Activated CD4-positive, alpha-beta memory T cell treated with anti-CD3 and anti-CD28 coated beads, Interleukin-2, amount 10 ng/mL, durations not matched to agents 7 days and 5 days (primary cell): ENCODE measurements at regions not wholly inside any gene's neighbourhood (a gene's known extent, or its start where the extent isn't known, plus 50 kb on each side); places are given as distances from the start of the nearest gene placed in this dataset.
"Not testable (repeated sequence)": the region's sequence is repeated elsewhere in the genome, so short reads cannot be mapped to it uniquely, and the experiment has no call there.

ENCODE experiments used
- CTCF ChIA-PET: fragments of 350-600 bp; sonication (Branson Sonifier 250); formaldehyde crosslinking; loops from one replicate; lab custom pipeline; 2021; ENCODE audit warnings: antibody characterized with exemption, inconsistent platforms; lab: Charles Lee
- POLR2A ChIA-PET: fragments of 350-600 bp; sonication (Branson Sonifier 250); formaldehyde crosslinking; loops from one replicate; lab custom pipeline; 2021; ENCODE audit warnings: antibody characterized with exemption; lab: Charles Lee
- DNase-seq: peaks from one replicate; pipeline ENCODE4 v3.0.0-alpha.2; 2020
- H3K27ac Mint-ChIP-seq: one replicate; pipeline ENCODE4 v1.8.0; 2021; ENCODE audit warnings: mild to moderate bottlenecking, mixed read lengths
- H3K27me3 Mint-ChIP-seq: one replicate; pipeline ENCODE4 v1.8.0; 2021; ENCODE audit warnings: mixed read lengths
- H3K36me3 Mint-ChIP-seq: one replicate; pipeline ENCODE4 v1.8.0; 2021; ENCODE audit warnings: low read depth, mixed read lengths
- H3K4me1 Mint-ChIP-seq: one replicate; pipeline ENCODE4 v1.8.0; 2021; ENCODE audit warnings: mixed read lengths
- H3K4me3 Mint-ChIP-seq: one replicate; pipeline ENCODE4 v1.8.0; 2021; ENCODE audit warnings: mild to moderate bottlenecking, mixed read lengths
- H3K9me3 Mint-ChIP-seq: one replicate; pipeline ENCODE4 v1.8.0; 2021; ENCODE audit warnings: mixed read lengths

- ChIA-PET POLR2A (no interaction called here), CTCF (no interaction called here)
- Mint-ChIP-seq H3K27me3 (no peaks in the 10 kb centered on the region), H3K4me3 (no peak overlapping the region), H3K9me3 (no peaks in the 10 kb centered on the region), H3K4me1 (no peaks in the 10 kb centered on the region), H3K27ac (no peak overlapping the region), H3K36me3 (no peaks in the 10 kb centered on the region)
- DNase-seq = no peak
These were observed 178.8 kb downstream of the PDCD6IP start for GRCh38 chr3:33977227-33977626.

- no peaks in the 10 kb centered on the region for H3K36me3 Mint-ChIP-seq
- DNase-seq = no peak
- H3K9me3 Mint-ChIP-seq = no peaks in the 10 kb centered on the region
- H3K4me1 Mint-ChIP-seq = no peaks in the 10 kb centered on the region
- no peak overlapping the region for H3K27ac Mint-ChIP-seq
- no peak overlapping the region for H3K4me3 Mint-ChIP-seq
- peaks cover 11% of the 10 kb centered on the region for H3K27me3 Mint-ChIP-seq
- ChIA-PET CTCF (no interaction called here), POLR2A (no interaction called here)
These were observed 181.8 kb downstream of the PDCD6IP start for GRCh38 chr3:33980252-33980651.

GRCh38 chr3:33982269-33982798 lies 183.9 kb downstream of the PDCD6IP start:
- H3K36me3 Mint-ChIP-seq = no peaks in the 10 kb centered on the region
- peaks cover 19% of the 10 kb centered on the region for H3K27me3 Mint-ChIP-seq
- no peak overlapping the region for H3K4me3 Mint-ChIP-seq
- no peak for DNase-seq
- no peak overlapping the region for H3K27ac Mint-ChIP-seq
- no peaks in the 10 kb centered on the region for H3K4me1 Mint-ChIP-seq
- CTCF ChIA-PET = no interaction called here
- POLR2A ChIA-PET = no interaction called here
- H3K9me3 Mint-ChIP-seq = no peaks in the 10 kb centered on the region

GRCh38 chr3:33982949-33983348 lies 184.5 kb downstream of the PDCD6IP start:
- H3K9me3 Mint-ChIP-seq, H3K4me3 Mint-ChIP-seq, H3K27ac Mint-ChIP-seq, DNase-seq, CTCF ChIA-PET, POLR2A ChIA-PET, H3K36me3 Mint-ChIP-seq, H3K4me1 Mint-ChIP-seq: not testable (repeated sequence)
- H3K27me3 Mint-ChIP-seq = peaks cover 19% of the 10 kb centered on the region

- Mint-ChIP-seq H3K9me3 (no peaks in the 10 kb centered on the region), H3K36me3 (no peaks in the 10 kb centered on the region), H3K27me3 (peaks cover 24% of the 10 kb centered on the region), H3K4me3 (no peak overlapping the region), H3K4me1 (no peaks in the 10 kb centered on the region), H3K27ac (no peak overlapping the region)
- CTCF ChIA-PET = no interaction called here
- POLR2A ChIA-PET = no interaction called here
- no peak for DNase-seq
These were observed 190.8 kb downstream of the PDCD6IP start for GRCh38 chr3:33989229-33989628.

GRCh38 chr3:33991673-33992072 lies 193.2 kb downstream of the PDCD6IP start:
- Mint-ChIP-seq H3K36me3 (no peaks in the 10 kb centered on the region), H3K9me3 (peaks cover 10% of the 10 kb centered on the region), H3K27ac (no peak overlapping the region), H3K27me3 (peaks cover 9% of the 10 kb centered on the region), H3K4me1 (no peaks in the 10 kb centered on the region), H3K4me3 (no peak overlapping the region)
- no peak for DNase-seq
- POLR2A ChIA-PET = no interaction called here
- CTCF ChIA-PET = no interaction called here

GRCh38 chr3:33993631-33994030 lies 195.2 kb downstream of the PDCD6IP start:
- no peak overlapping the region for H3K4me3 Mint-ChIP-seq
- no peak for DNase-seq
- H3K27ac Mint-ChIP-seq = no peak overlapping the region
- no peaks in the 10 kb centered on the region for H3K4me1 Mint-ChIP-seq
- ChIA-PET CTCF (no interaction called here), POLR2A (no interaction called here)
- H3K9me3 Mint-ChIP-seq = peaks cover 10% of the 10 kb centered on the region
- H3K27me3 Mint-ChIP-seq = peaks cover 9% of the 10 kb centered on the region
- no peaks in the 10 kb centered on the region for H3K36me3 Mint-ChIP-seq

GRCh38 chr3:33994568-33994967 lies 196.1 kb downstream of the PDCD6IP start:
- H3K9me3 Mint-ChIP-seq = peaks cover 10% of the 10 kb centered on the region
- H3K27me3 Mint-ChIP-seq = peaks cover 9% of the 10 kb centered on the region
- POLR2A ChIA-PET = no interaction called here
- CTCF ChIA-PET = no interaction called here
- H3K4me3 Mint-ChIP-seq = no peak overlapping the region
- H3K36me3 Mint-ChIP-seq = no peaks in the 10 kb centered on the region
- no peak for DNase-seq
- H3K4me1 Mint-ChIP-seq = no peaks in the 10 kb centered on the region
- H3K27ac Mint-ChIP-seq = no peak overlapping the region

GRCh38 chr3:34000301-34000700 lies 201.9 kb downstream of the PDCD6IP start:
- DNase-seq = no peak
- Mint-ChIP-seq H3K9me3 (peaks cover 7% of the 10 kb centered on the region), H3K36me3 (no peaks in the 10 kb centered on the region), H3K4me3 (no peak overlapping the region), H3K4me1 (no peaks in the 10 kb centered on the region), H3K27ac (no peak overlapping the region), H3K27me3 (no peaks in the 10 kb centered on the region)
- CTCF ChIA-PET = no interaction called here
- POLR2A ChIA-PET = no interaction called here

- POLR2A ChIA-PET = no interaction called here
- Mint-ChIP-seq H3K4me3 (no peak overlapping the region), H3K36me3 (no peaks in the 10 kb centered on the region), H3K4me1 (no peaks in the 10 kb centered on the region), H3K9me3 (peaks cover 6% of the 10 kb centered on the region), H3K27me3 (no peaks in the 10 kb centered on the region), H3K27ac (no peak overlapping the region)
- DNase-seq = no peak
- CTCF ChIA-PET = no interaction called here
These were observed 202.6 kb downstream of the PDCD6IP start for GRCh38 chr3:34001022-34001421.

- H3K4me1 Mint-ChIP-seq = no peaks in the 10 kb centered on the region
- H3K9me3 Mint-ChIP-seq = no peaks in the 10 kb centered on the region
These were observed 203.6 kb downstream of the PDCD6IP start for GRCh38 chr3:34001990-34002389.

GRCh38 chr3:34002569-34003100 lies 204.2 kb downstream of the PDCD6IP start:
- H3K4me1 Mint-ChIP-seq = no peaks in the 10 kb centered on the region
- H3K27ac Mint-ChIP-seq = no peak overlapping the region
- no peak overlapping the region for H3K4me3 Mint-ChIP-seq
- no peaks in the 10 kb centered on the region for H3K27me3 Mint-ChIP-seq
- CTCF ChIA-PET = no interaction called here
- H3K9me3 Mint-ChIP-seq = no peaks in the 10 kb centered on the region
- POLR2A ChIA-PET = no interaction called here
- H3K36me3 Mint-ChIP-seq = no peaks in the 10 kb centered on the region
- DNase-seq = no peak

More at GRCh38 chr3:34001990-34002389, 203.6 kb downstream of the PDCD6IP start:
- Mint-ChIP-seq H3K4me3 (no peak overlapping the region), H3K27me3 (no peaks in the 10 kb centered on the region), H3K36me3 (no peaks in the 10 kb centered on the region), H3K27ac (no peak overlapping the region)
- ChIA-PET CTCF (no interaction called here), POLR2A (no interaction called here)
- DNase-seq = no peak

- ChIA-PET POLR2A (no interaction called here), CTCF (no interaction called here)
- Mint-ChIP-seq H3K4me3 (no peak overlapping the region), H3K4me1 (no peaks in the 10 kb centered on the region), H3K27ac (no peak overlapping the region), H3K9me3 (no peaks in the 10 kb centered on the region), H3K27me3 (no peaks in the 10 kb centered on the region), H3K36me3 (no peaks in the 10 kb centered on the region)
- no peak for DNase-seq
These were observed 207.5 kb downstream of the PDCD6IP start for GRCh38 chr3:34005886-34006285.

- ChIA-PET POLR2A (no interaction called here), CTCF (no interaction called here)
- Mint-ChIP-seq H3K27ac (no peak overlapping the region), H3K4me1 (no peaks in the 10 kb centered on the region), H3K27me3 (no peaks in the 10 kb centered on the region), H3K4me3 (no peak overlapping the region), H3K9me3 (no peaks in the 10 kb centered on the region), H3K36me3 (no peaks in the 10 kb centered on the region)
- DNase-seq = no peak
These were observed 209.8 kb downstream of the PDCD6IP start for GRCh38 chr3:34008191-34008590.
